Lower lobe of right lung (tissue), 2 donors: ENCODE measurements at regions not wholly inside any gene's neighbourhood (a gene's known extent, or its start where the extent isn't known, plus 50 kb on each side); places are given as distances from the start of the nearest gene placed in this dataset.

Experiments used
- ATAC-seq, 2 donors: fragments of 200-7000 bp; cut with Tn5 transposase; one replicate each; pipeline ENCODE4 v1.9.1; 2020 to 2022; ENCODE audit warnings: mild to moderate bottlenecking in 2 of 2, moderate library complexity in 2 of 2
- DNase-seq: peaks from one replicate; pipeline ENCODE4 v3.0.0-alpha.2; 2020
- H3K27ac ChIP-seq: fragments of 200-600 bp; one replicate; pipeline ENCODE4 v1.8.0; 2022
- H3K27me3 ChIP-seq: fragments of 200-600 bp; one replicate; pipeline ENCODE4 v1.8.0; 2022; ENCODE audit warnings: low read depth
- H3K36me3 ChIP-seq: fragments of 200-600 bp; one replicate; pipeline ENCODE4 v1.8.0; 2022; ENCODE audit warnings: mild to moderate bottlenecking
- H3K4me1 ChIP-seq: fragments of 200-600 bp; one replicate; pipeline ENCODE4 v1.8.0; 2022
- H3K4me3 ChIP-seq: fragments of 200-600 bp; one replicate; pipeline ENCODE4 v1.8.0; 2022; ENCODE audit warnings: mild to moderate bottlenecking
- H3K9me3 ChIP-seq: fragments of 200-600 bp; one replicate; pipeline ENCODE4 v1.8.0; 2022
- CTCF ChIP-seq: fragments of 200-600 bp; IDR thresholded peaks from one replicate; pipeline ENCODE4 v1.8.0; 2022; ENCODE audit warnings: antibody characterized with exemption, mild to moderate bottlenecking
- intact Hi-C: fragments of 100-400 bp; cut with DNase I; formaldehyde crosslinking; loops from one replicate; pipeline ENCODE4 v1.11.0; 2022
- donor health status: DM: no; HTN: yes; CAD: no; lungs with severe emphysema.

GRCh38 chr3:110564674-110565073, 506.9 kb upstream of the NECTIN3 start:
- H3K4me3 ChIP-seq, result no peak overlapping the region
- H3K27me3 ChIP-seq, result no peaks in the 10 kb centered on the region
- no peaks in the 10 kb centered on the region for H3K36me3 ChIP-seq
- H3K4me1 ChIP-seq, result no peaks in the 10 kb centered on the region
- intact Hi-C loops, result no loop called here
- ATAC-seq, result no peak
- H3K9me3 ChIP-seq, result no peaks in the 10 kb centered on the region
- H3K27ac ChIP-seq, result no peak overlapping the region
- no peak for TF ChIP-seq CTCF
- DNase-seq, result no peak

GRCh38 chr3:110567029-110567428, 504.6 kb upstream of the NECTIN3 start:
- H3K4me3 ChIP-seq, result no peak overlapping the region
- no peaks in the 10 kb centered on the region for H3K36me3 ChIP-seq
- no peak for DNase-seq
- ATAC-seq, result no peak
- no peaks in the 10 kb centered on the region for H3K4me1 ChIP-seq
- no peaks in the 10 kb centered on the region for H3K27me3 ChIP-seq
- intact Hi-C loops, result no loop called here
- TF ChIP-seq CTCF, result no peak
- no peak overlapping the region for H3K27ac ChIP-seq
- no peaks in the 10 kb centered on the region for H3K9me3 ChIP-seq

- H3K27me3 ChIP-seq, result no peaks in the 10 kb centered on the region
- DNase-seq (no peak), ATAC-seq (no peak)
- no peaks in the 10 kb centered on the region for H3K36me3 ChIP-seq
- intact Hi-C loops, result no loop called here
- no peaks in the 10 kb centered on the region for H3K9me3 ChIP-seq
- no peaks in the 10 kb centered on the region for H3K4me1 ChIP-seq
- no peak overlapping the region for H3K4me3 ChIP-seq
- no peak for TF ChIP-seq CTCF
- H3K27ac ChIP-seq, result no peak overlapping the region
Observed at GRCh38 chr3:110568246-110568645, 503.4 kb upstream of the NECTIN3 start.

- Histone ChIP-seq H3K27me3 (no peaks in the 10 kb centered on the region), H3K36me3 (no peaks in the 10 kb centered on the region), H3K9me3 (no peaks in the 10 kb centered on the region), H3K4me1 (no peaks in the 10 kb centered on the region), H3K4me3 (no peak overlapping the region), H3K27ac (no peak overlapping the region)
- ATAC-seq (no peak), DNase-seq (no peak)
- intact Hi-C loops, result no loop called here
- no peak for TF ChIP-seq CTCF
Observed at GRCh38 chr3:110569073-110569472, 502.5 kb upstream of the NECTIN3 start.

GRCh38 chr3:110575702-110576101, 495.9 kb upstream of the NECTIN3 start:
- H3K4me3 ChIP-seq, result no peak overlapping the region
- DNase-seq (no peak), ATAC-seq (no peak)
- H3K36me3 ChIP-seq, result no peaks in the 10 kb centered on the region
- no peaks in the 10 kb centered on the region for H3K4me1 ChIP-seq
- H3K27me3 ChIP-seq, result no peaks in the 10 kb centered on the region
- intact Hi-C loops, result no loop called here
- no peaks in the 10 kb centered on the region for H3K9me3 ChIP-seq
- H3K27ac ChIP-seq, result no peak overlapping the region
- TF ChIP-seq CTCF, result no peak

- no peak for TF ChIP-seq CTCF
- H3K27me3 ChIP-seq, result no peaks in the 10 kb centered on the region
- ATAC-seq, result no peak
Observed at GRCh38 chr3:110576960-110577359, 494.7 kb upstream of the NECTIN3 start.

More at GRCh38 chr3:110576960-110577359, 494.7 kb upstream of the NECTIN3 start:
- H3K27ac ChIP-seq, result no peak overlapping the region
- intact Hi-C loops, result no loop called here
- H3K4me3 ChIP-seq, result no peak overlapping the region
- no peaks in the 10 kb centered on the region for H3K4me1 ChIP-seq
- no peak for DNase-seq
- H3K9me3 ChIP-seq, result no peaks in the 10 kb centered on the region
- no peaks in the 10 kb centered on the region for H3K36me3 ChIP-seq
